Calu3 (cell line): ENCODE measurements at regions not wholly inside any gene's neighbourhood (a gene's known extent, or its start where the extent isn't known, plus 50 kb on each side); places are given as distances from the start of the nearest gene placed in this dataset.

ENCODE experiments used
- BruUV-seq: library from RNA; stranded (reverse); fragments of 400-500 nt; replicated peaks from 2 replicates; lab custom pipeline; 2021; lab: Mats Ljungman, UMichigan
- CTCF ChIA-PET: fragments of 300-600 bp; sonication (Branson Sonifier 250); formaldehyde crosslinking; loops from one replicate; lab custom pipeline; 2022; ENCODE audit warnings: antibody characterized with exemption; lab: Charles Lee
- DNase-seq: peaks from one replicate; pipeline ENCODE4 v3.0.0; 2022
- H3K27ac Mint-ChIP-seq: one replicate; pipeline ENCODE4 v1.8.0; 2022; ENCODE audit warnings: mixed read lengths; ENCODE audit not compliant: unreplicated experiment
- H3K27me3 Mint-ChIP-seq: one replicate; pipeline ENCODE4 v1.8.0; 2022; ENCODE audit warnings: mixed read lengths; ENCODE audit not compliant: unreplicated experiment
- H3K36me3 Mint-ChIP-seq: one replicate; pipeline ENCODE4 v1.8.0; 2022; ENCODE audit warnings: mild to moderate bottlenecking, moderate library complexity, mixed read lengths; ENCODE audit not compliant: insufficient read depth, unreplicated experiment
- H3K4me1 Mint-ChIP-seq: one replicate; pipeline ENCODE4 v1.8.0; 2022; ENCODE audit warnings: mild to moderate bottlenecking, low read depth, mixed read lengths; ENCODE audit not compliant: unreplicated experiment
- H3K4me3 Mint-ChIP-seq: one replicate; pipeline ENCODE4 v1.8.0; 2022; ENCODE audit warnings: mild to moderate bottlenecking, low read depth, moderate library complexity, mixed read lengths; ENCODE audit not compliant: unreplicated experiment
- H3K9me3 Mint-ChIP-seq: one replicate; pipeline ENCODE4 v1.8.0; 2022; ENCODE audit warnings: low read depth, mixed read lengths; ENCODE audit not compliant: unreplicated experiment
- CTCF ChIP-seq: fragments of 200-600 bp; IDR thresholded peaks from one replicate; pipeline ENCODE4 v1.8.0; 2022; ENCODE audit warnings: antibody characterized with exemption; ENCODE audit not compliant: unreplicated experiment
- intact Hi-C: fragments of 100-400 bp; cut with micrococcal nuclease; formaldehyde crosslinking; loops from one replicate; pipeline ENCODE4 v1.10.0; 2022; ENCODE audit not compliant: unreplicated experiment

- TF ChIP-seq CTCF, result no peak
- no peak overlapping the region for H3K27ac Mint-ChIP-seq
- intact Hi-C loops, result no loop called here
- CTCF ChIA-PET, result no interaction called here
- H3K36me3 Mint-ChIP-seq, result no peaks in the 10 kb centered on the region
- no peaks in the 10 kb centered on the region for H3K4me1 Mint-ChIP-seq
- BruUV-seq, result no TSS peak
- no peaks in the 10 kb centered on the region for H3K9me3 Mint-ChIP-seq
- DNase-seq, result no peak
- H3K4me3 Mint-ChIP-seq, result no peak overlapping the region
- no peaks in the 10 kb centered on the region for H3K27me3 Mint-ChIP-seq
Observed at GRCh38 chr4:26261405-26261804, 59.4 kb upstream of the RBPJ start.

DNA sequence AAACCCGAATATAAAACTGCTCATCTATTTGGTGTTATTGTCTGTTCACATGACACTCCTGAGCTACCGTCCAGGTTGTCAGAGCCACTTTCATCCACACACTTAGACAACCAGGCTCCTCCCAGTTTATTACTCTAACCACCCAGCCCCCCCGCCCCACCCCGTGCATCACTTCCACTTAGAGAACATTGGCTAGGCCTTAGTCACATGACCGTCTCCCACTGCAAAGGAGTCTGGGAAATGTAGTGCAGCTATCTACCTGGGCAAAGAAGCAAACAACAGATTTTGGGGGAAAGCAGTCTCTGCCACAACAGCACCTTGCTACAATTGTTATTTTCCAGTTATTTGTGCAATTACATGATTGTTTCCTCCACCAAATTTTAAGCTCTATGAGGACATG is 57.6 kb upstream of the RBPJ start:
- no TSS peak for BruUV-seq
- Mint-ChIP-seq H3K36me3 (no peaks in the 10 kb centered on the region), H3K27ac (no peak overlapping the region), H3K9me3 (no peaks in the 10 kb centered on the region), H3K4me1 (no peaks in the 10 kb centered on the region), H3K27me3 (no peaks in the 10 kb centered on the region), H3K4me3 (no peak overlapping the region)
- TF ChIP-seq CTCF, result no peak
- DNase-seq, result no peak
- intact Hi-C loops, result no loop called here
- CTCF ChIA-PET, result no interaction called here

- H3K4me1 Mint-ChIP-seq, result no peaks in the 10 kb centered on the region
- no TSS peak for BruUV-seq
- H3K36me3 Mint-ChIP-seq, result no peaks in the 10 kb centered on the region
- CTCF ChIA-PET, result no interaction called here
- H3K27ac Mint-ChIP-seq, result no peak overlapping the region
- H3K4me3 Mint-ChIP-seq, result no peak overlapping the region
- no peaks in the 10 kb centered on the region for H3K9me3 Mint-ChIP-seq
- no peak for TF ChIP-seq CTCF
- no peak for DNase-seq
- H3K27me3 Mint-ChIP-seq, result no peaks in the 10 kb centered on the region
- intact Hi-C loops, result no loop called here
Observed at GRCh38 chr4:26264109-26264508, 56.7 kb upstream of the RBPJ start.

DNA sequence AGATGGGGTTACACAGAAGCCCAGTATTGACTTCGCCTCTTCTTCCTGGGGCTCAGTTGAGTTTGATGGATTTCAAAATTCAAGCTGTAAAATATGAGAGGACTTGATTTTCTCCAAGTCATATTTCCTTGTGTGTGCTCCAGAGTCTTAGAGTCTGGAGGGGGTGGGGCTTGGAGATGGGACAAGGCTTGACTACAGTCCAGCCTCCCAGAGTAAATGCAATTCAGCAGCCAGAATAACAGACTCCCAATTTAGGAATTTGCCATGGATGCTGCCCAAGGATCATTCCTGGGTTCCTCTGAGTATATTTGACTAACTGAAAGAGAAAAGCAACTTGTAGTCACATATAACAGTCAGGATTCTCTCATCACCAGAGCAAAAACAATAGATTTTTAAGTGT is 53.7 kb upstream of the RBPJ start:
- intact Hi-C loops, result no loop called here
- no peaks in the 10 kb centered on the region for H3K4me1 Mint-ChIP-seq
- TF ChIP-seq CTCF, result no peak
- H3K36me3 Mint-ChIP-seq, result no peaks in the 10 kb centered on the region
- no peak overlapping the region for H3K4me3 Mint-ChIP-seq
- no peak overlapping the region for H3K27ac Mint-ChIP-seq
- no peak for DNase-seq
- H3K9me3 Mint-ChIP-seq, result no peaks in the 10 kb centered on the region
- CTCF ChIA-PET, result no interaction called here
- BruUV-seq, result no TSS peak
- H3K27me3 Mint-ChIP-seq, result no peaks in the 10 kb centered on the region

- CTCF ChIA-PET, result no interaction called here
Observed at GRCh38 chr4:26268246-26268645, 52.6 kb upstream of the RBPJ start.

More at GRCh38 chr4:26268246-26268645, 52.6 kb upstream of the RBPJ start:
- H3K27ac Mint-ChIP-seq, result no peak overlapping the region
- no peak for DNase-seq
- BruUV-seq, result no TSS peak
- H3K36me3 Mint-ChIP-seq, result no peaks in the 10 kb centered on the region
- H3K4me1 Mint-ChIP-seq, result no peaks in the 10 kb centered on the region
- intact Hi-C loops, result no loop called here
- H3K9me3 Mint-ChIP-seq, result no peaks in the 10 kb centered on the region
- no peak overlapping the region for H3K4me3 Mint-ChIP-seq
- no peak for TF ChIP-seq CTCF
- H3K27me3 Mint-ChIP-seq, result no peaks in the 10 kb centered on the region
